Urinary bladder (tissue), 3 donors: ENCODE measurements at regions not wholly inside any gene's neighbourhood (a gene's known extent, or its start where the extent isn't known, plus 50 kb on each side); places are given as distances from the start of the nearest gene placed in this dataset.

ENCODE experiments used
- DNase-seq: peaks from one replicate; pipeline ENCODE4 v3.0.0-alpha.2; 2015; ENCODE audit errors: extremely low spot score
- H3K27ac ChIP-seq: one replicate; pipeline ENCODE4 v1.5.1; 2013; ENCODE audit warnings: low read depth, mild to moderate bottlenecking, moderate library complexity
- H3K36me3 ChIP-seq: one replicate; pipeline ENCODE4 v1.6.1; 2013; ENCODE audit warnings: mild to moderate bottlenecking, moderate library complexity; ENCODE audit not compliant: insufficient read depth
- H3K4me1 ChIP-seq: one replicate; pipeline ENCODE4 v1.6.1; 2013; ENCODE audit warnings: mild to moderate bottlenecking, moderate library complexity; ENCODE audit not compliant: insufficient read depth
- H3K4me3 ChIP-seq: one replicate; pipeline ENCODE4 v1.5.1; 2013; ENCODE audit warnings: low read depth, low read length
- WGBS: extraction: QIAGEN DNeasy Blood & Tissue Kit; methylation state at CpG from one replicate; pipeline ENCODE4 v1.1.7; 2013; 5-methylcytosine and 5-hydroxymethylcytosine counted together
- donor health status: healthy with polysubstance abuse.
- donor health status: healthy.

GRCh38 chr20:53691060-53691810 is 97.6 kb upstream of the ZNF217 start:
- H3K27ac ChIP-seq = no peak overlapping the region
- no peaks in the 10 kb centered on the region for H3K4me1 ChIP-seq
- no peak for DNase-seq
- H3K4me3 ChIP-seq = no peak overlapping the region
- WGBS = 90% methylated on average over 10 of the region's 10 CpGs
- H3K36me3 ChIP-seq = no peaks in the 10 kb centered on the region

- H3K36me3 ChIP-seq = no peaks in the 10 kb centered on the region
- 88% methylated on average over 1 of the region's 1 CpG for WGBS
- no peaks in the 10 kb centered on the region for H3K4me1 ChIP-seq
- H3K27ac ChIP-seq = no peak overlapping the region
- no peak overlapping the region for H3K4me3 ChIP-seq
- no peak for DNase-seq
Measured at GRCh38 chr20:53688085-53688484, 94.4 kb upstream of the ZNF217 start.

- 94% methylated on average over 8 of the region's 8 CpGs for WGBS
- Histone ChIP-seq H3K4me3 (no peak overlapping the region), H3K36me3 (no peaks in the 10 kb centered on the region), H3K4me1 (no peaks in the 10 kb centered on the region), H3K27ac (no peak overlapping the region)
- DNase-seq = no peak
Measured at GRCh38 chr20:53685070-53685595, 91.5 kb upstream of the ZNF217 start.

GRCh38 chr20:53683506-53683905 is 89.9 kb upstream of the ZNF217 start:
- no peak overlapping the region for H3K4me3 ChIP-seq
- no peaks in the 10 kb centered on the region for H3K36me3 ChIP-seq
- H3K27ac ChIP-seq = no peak overlapping the region
- H3K4me1 ChIP-seq = no peaks in the 10 kb centered on the region
- 95% methylated on average over 3 of the region's 3 CpGs for whole genome bisulfite sequencing
- DNase-seq = no peak

DNA sequence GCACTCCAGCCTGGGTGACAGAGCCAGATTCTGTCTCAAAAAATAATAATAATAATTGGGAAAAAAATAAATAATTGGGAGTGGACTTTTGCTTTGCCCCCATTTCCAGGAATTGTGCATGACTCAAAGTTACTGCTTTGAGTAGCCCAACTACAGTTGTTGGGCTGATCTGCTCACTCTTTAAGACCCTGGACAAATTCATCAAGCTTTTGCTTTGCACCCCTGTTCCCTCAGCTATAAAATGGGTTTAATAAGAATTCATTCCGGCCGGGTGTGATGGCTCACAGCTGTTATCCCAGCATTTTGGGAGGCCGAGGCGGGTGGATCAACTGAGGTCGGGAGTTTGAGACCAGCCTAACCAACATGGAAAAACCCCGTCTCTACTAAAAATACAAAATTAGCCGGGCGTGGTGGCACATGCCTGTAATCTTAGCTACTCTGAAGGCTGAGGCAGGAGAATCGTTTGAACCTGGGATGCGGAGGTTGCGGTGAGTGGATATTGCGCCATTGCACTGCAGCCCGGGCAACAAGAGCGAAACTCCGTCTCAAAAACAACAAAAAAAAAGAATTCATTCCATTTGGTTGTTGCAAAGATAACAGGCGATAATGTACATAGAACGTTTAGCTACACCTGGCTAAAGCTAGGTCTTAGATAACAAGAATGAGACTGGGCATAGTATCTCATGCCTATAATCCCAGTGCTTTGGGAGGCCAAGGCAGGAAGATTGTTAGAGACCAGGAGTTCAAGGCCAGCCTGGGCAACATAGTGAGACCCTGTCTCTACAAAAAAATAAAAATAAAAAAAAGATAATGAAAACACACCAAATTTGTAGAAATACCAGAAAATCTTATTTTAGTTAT is 87.9 kb upstream of the ZNF217 start:
- H3K36me3 ChIP-seq = no peaks in the 10 kb centered on the region
- 81% methylated on average over 17 of the region's 17 CpGs for WGBS

GRCh38 chr20:53679597-53680309 is 86.1 kb upstream of the ZNF217 start:
- 62% methylated on average over 7 of the region's 7 CpGs for WGBS
- DNase-seq = no peak
- no peaks in the 10 kb centered on the region for H3K4me1 ChIP-seq
- no peak overlapping the region for H3K4me3 ChIP-seq
- no peaks in the 10 kb centered on the region for H3K36me3 ChIP-seq
- H3K27ac ChIP-seq = no peak overlapping the region

More for the DNA sequence above, 87.9 kb upstream of the ZNF217 start:
- Histone ChIP-seq H3K4me1 (no peaks in the 10 kb centered on the region), H3K4me3 (no peak overlapping the region), H3K27ac (no peak overlapping the region)
- DNase-seq = no peak

GRCh38 chr20:53678990-53679596 is 85.5 kb upstream of the ZNF217 start:
- WGBS = 53% methylated on average over 3 of the region's 3 CpGs
- no peak for DNase-seq
- H3K27ac ChIP-seq = no peak overlapping the region
- no peak overlapping the region for H3K4me3 ChIP-seq
- H3K4me1 ChIP-seq = no peaks in the 10 kb centered on the region
- H3K36me3 ChIP-seq = no peaks in the 10 kb centered on the region

- H3K36me3 ChIP-seq = no peaks in the 10 kb centered on the region
- H3K4me1 ChIP-seq = no peaks in the 10 kb centered on the region
- H3K4me3 ChIP-seq = no peak overlapping the region
- WGBS = 60% methylated on average over 7 of the region's 7 CpGs
- no peak overlapping the region for H3K27ac ChIP-seq
- no peak for DNase-seq
Measured at GRCh38 chr20:53678315-53678989, 84.8 kb upstream of the ZNF217 start.

- no peak overlapping the region for H3K4me3 ChIP-seq
- peak overlapping the region; percentile 88 for H3K27ac ChIP-seq
- DNase-seq = no peak
- H3K36me3 ChIP-seq = no peaks in the 10 kb centered on the region
- no peaks in the 10 kb centered on the region for H3K4me1 ChIP-seq
- 38% methylated on average over 12 of the region's 12 CpGs for WGBS
Measured at GRCh38 chr20:53677447-53678314, 84.0 kb upstream of the ZNF217 start.

GRCh38 chr20:53676987-53677386 is 83.3 kb upstream of the ZNF217 start:
- Histone ChIP-seq H3K36me3 (no peaks in the 10 kb centered on the region), H3K27ac (no peak overlapping the region), H3K4me3 (no peak overlapping the region), H3K4me1 (no peaks in the 10 kb centered on the region)
- 90% methylated on average over 8 of the region's 8 CpGs for WGBS
- no peak for DNase-seq

DNA sequence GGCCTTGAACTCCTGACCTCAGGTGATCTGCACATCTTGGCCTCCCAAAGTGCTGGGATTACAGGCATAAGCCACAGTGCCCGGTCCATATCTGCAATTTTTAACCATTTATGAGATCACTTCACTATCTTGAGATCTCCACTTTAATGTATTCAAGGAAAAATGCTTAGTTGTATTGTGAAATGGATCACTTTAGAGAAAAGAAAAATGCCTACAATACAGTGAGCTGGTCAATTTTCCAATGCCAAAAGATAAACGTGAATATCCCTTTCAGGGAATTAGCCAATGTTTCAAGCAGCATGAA is 82.8 kb upstream of the ZNF217 start:
- Histone ChIP-seq H3K4me3 (no peak overlapping the region), H3K36me3 (no peaks in the 10 kb centered on the region), H3K27ac (no peak overlapping the region), H3K4me1 (no peaks in the 10 kb centered on the region)
- 47% methylated on average over 2 of the region's 2 CpGs for WGBS
- no peak for DNase-seq

GRCh38 chr20:53672484-53673129 is 79.0 kb upstream of the ZNF217 start:
- Histone ChIP-seq H3K4me3 (no peak overlapping the region), H3K4me1 (no peaks in the 10 kb centered on the region), H3K27ac (no peak overlapping the region), H3K36me3 (no peaks in the 10 kb centered on the region)
- WGBS = 81% methylated on average over 8 of the region's 10 CpGs
- no peak for DNase-seq
